Right cardiac atrium (tissue), 5 donors: ENCODE measurements at regions not wholly inside any gene's neighbourhood (a gene's known extent, or its start where the extent isn't known, plus 50 kb on each side); places are given as distances from the start of the nearest gene placed in this dataset.

Source experiments
- ATAC-seq, 2 donors: fragments of 200-7000 bp; cut with Tn5 transposase; one replicate each; pipeline versions ENCODE4 v1.8.0 to v1.9.1; 2020; ENCODE audit warnings: moderate library complexity in 2 of 2, mild to moderate bottlenecking in 1 of 2
- DNase-seq, 3 donors: peaks; one replicate each; pipeline ENCODE4 v3.0.0-alpha.2; 2020
- H3K27ac ChIP-seq: one replicate; pipeline ENCODE4 v1.5.1; 2013; ENCODE audit warnings: mild to moderate bottlenecking, low read length, control low read depth, moderate library complexity
- H3K27me3 ChIP-seq: one replicate; pipeline ENCODE4 v1.6.1; 2013; ENCODE audit not compliant: control insufficient read depth, insufficient read depth
- H3K4me1 ChIP-seq: one replicate; pipeline ENCODE4 v1.6.1; 2013; ENCODE audit warnings: low read length; ENCODE audit not compliant: control insufficient read depth, insufficient read depth
- H3K4me3 ChIP-seq: one replicate; pipeline ENCODE4 v1.5.1; 2013; ENCODE audit warnings: low read length, control low read depth
- H3K9me3 ChIP-seq: one replicate; pipeline ENCODE4 v1.6.1; 2013; ENCODE audit warnings: low read length; ENCODE audit not compliant: control insufficient read depth
- WGBS: extraction: QIAGEN DNeasy Blood & Tissue Kit; methylation state at CpG from one replicate; pipeline ENCODE4 v1.1.7; 2013; 5-methylcytosine and 5-hydroxymethylcytosine counted together
- intact Hi-C, 4 donors: fragments of 100-400 bp; cut with DNase I; formaldehyde crosslinking; loops; one replicate each; pipeline versions ENCODE4 v1.11.0 to v1.14.0; 2022 to 2023
- donor health status: healthy with polysubstance abuse.
- donor health status: DM: no; HTN: yes; CAD: no.
- donor health status: DM: no; HTN: no; CAD: no.
- donor health status: DM: no; HTN: yes; CAD: no; lungs with severe emphysema.
- donor health status: DM: yes; HTN: yes; CAD: no.

DNA sequence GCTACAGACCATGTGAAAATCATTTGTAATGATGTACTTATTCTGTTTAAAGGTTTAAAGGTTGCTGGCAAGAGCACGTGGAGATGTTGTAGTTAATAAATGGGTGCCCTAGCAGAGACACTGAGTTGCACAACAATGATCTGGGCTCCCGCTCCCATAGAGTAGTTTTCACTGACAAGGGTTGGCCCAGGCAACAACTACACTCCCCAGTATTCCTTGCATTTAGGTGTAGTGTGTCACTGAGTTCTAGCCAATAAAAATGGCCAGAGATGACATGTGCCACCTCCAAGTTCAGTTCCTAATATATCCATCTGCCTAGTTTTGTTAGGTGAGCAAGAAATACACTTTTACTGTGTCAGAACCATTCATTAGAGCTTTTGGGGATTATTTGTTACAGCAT, 392.1 kb upstream of the MTPN start:
- 82% methylated on average over 2 of the region's 2 CpGs for WGBS
- intact Hi-C loops, result no loop called here
- Histone ChIP-seq H3K9me3 (no peaks in the 10 kb centered on the region), H3K27me3 (no peaks in the 10 kb centered on the region), H3K27ac (no peak overlapping the region), H3K4me3 (no peak overlapping the region), H3K4me1 (no peaks in the 10 kb centered on the region)
- no peak for DNase-seq
- ATAC-seq, result no peak

DNA sequence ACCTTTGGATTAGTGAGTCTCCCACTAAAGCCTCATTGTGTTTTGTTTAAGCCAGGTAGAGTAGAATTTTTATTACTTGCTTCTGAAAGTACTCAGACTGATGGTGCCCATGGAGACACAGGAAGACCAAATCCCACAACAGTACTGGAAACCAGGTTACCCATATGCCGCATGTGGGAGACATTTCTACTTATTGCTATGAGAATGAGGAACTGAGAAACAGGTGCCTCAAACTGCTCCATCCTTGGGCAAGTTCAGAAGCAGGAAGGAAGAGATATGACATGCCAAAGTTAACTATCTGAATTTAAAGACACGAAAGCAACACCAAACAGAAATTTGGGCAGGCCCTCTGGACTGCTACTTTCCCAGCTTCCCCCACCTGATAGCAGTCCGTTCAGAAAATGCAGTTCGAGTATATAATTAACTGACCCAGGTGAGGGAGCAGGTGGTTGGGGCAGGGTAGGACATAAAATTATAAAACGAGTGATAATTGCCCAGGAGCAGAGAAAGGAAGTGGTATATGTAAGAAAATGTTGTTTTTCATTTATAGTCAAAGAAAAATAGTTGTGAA, 382.3 kb upstream of the MTPN start:
- ATAC-seq (no peak), DNase-seq (no peak)
- 78% methylated on average over 5 of the region's 5 CpGs for WGBS
- no peaks in the 10 kb centered on the region for H3K27me3 ChIP-seq
- no peaks in the 10 kb centered on the region for H3K9me3 ChIP-seq
- no peak overlapping the region for H3K4me3 ChIP-seq
- H3K27ac ChIP-seq, result no peak overlapping the region
- H3K4me1 ChIP-seq, result no peaks in the 10 kb centered on the region
- intact Hi-C loops, result no loop called here

DNA sequence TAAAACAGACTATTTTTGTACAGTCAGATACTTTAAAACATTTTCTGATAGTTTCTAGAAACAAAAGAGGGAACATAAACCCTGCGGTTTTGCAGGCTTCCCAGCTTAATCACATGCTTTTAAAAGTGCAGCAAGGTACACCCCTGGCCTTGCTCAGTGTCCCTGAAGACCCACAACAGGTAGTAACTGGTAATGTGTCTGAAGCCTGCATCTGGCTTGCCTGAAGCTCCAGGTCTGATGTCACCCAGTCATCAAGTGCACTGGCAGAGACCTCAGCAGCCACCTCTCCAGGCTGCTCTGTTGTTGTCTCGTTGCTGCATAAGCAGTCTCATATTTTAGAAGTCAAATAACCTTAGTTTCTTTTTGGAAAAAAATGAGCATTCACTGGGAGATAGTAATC, 376.1 kb upstream of the MTPN start:
- Histone ChIP-seq H3K27me3 (no peaks in the 10 kb centered on the region), H3K9me3 (no peaks in the 10 kb centered on the region), H3K4me1 (no peaks in the 10 kb centered on the region), H3K27ac (no peak overlapping the region), H3K4me3 (no peak overlapping the region)
- 67% methylated on average over 2 of the region's 2 CpGs for WGBS
- no peak for DNase-seq
- no peak for ATAC-seq
- intact Hi-C loops, result no loop called here

DNA sequence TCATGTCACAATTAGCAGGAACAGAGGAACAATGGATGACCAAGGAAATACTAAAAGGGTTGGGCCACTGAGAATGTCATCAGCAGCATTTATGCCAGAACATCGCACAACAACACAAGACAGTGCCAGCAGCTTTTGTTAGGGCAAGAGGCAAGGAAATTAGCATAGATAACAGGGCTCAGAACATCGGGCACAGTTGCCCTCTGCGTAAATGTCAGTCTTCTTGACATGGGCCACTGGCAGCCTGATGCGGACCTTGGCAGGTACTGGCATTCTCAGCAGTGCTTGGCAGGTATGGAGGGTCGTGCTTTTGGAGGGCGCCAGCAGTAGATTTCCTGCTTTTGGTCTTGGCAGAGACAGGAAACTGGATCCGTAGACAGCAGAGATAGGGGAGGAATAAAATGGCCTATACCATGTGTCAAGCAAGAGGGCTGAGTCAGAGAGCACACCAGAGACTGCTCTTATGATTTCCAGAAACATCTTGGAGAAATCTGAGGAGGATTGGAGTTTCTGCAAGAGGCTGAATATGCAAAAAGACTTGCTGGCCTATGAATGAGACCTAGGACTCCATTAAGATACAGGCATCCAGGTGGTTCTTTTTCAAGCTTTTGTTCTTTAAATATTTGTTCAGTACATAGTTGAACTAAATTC, 371.5 kb upstream of the MTPN start:
- 52% methylated on average over 7 of the region's 7 CpGs for WGBS
- no peaks in the 10 kb centered on the region for H3K4me1 ChIP-seq
- H3K27me3 ChIP-seq, result no peaks in the 10 kb centered on the region
- ATAC-seq (no peak), DNase-seq (no peak)
- intact Hi-C loops, result no loop called here
- H3K27ac ChIP-seq, result no peak overlapping the region
- H3K9me3 ChIP-seq, result no peaks in the 10 kb centered on the region
- no peak overlapping the region for H3K4me3 ChIP-seq

DNA sequence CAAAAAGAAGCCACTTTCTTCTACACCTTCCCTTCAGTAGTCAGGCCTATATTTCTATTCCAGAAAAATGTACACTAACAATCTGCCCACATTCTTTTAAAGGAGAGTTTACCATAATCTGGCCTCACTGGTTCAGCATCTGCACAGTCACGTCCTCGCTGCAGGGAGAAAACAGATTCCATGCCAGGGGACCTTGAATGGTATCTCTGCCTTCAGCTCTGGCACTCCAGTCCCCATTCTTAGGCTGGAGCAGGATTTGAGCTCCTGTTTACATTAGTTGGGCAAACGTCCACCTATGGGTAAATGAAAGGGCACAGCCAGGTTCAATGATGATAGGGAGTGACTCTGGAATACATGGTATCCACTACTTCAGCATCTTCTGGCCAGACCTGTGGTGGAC, 371.0 kb upstream of the MTPN start:
- intact Hi-C loops, result no loop called here
- DNase-seq, result no peak
- no peak overlapping the region for H3K4me3 ChIP-seq
- 71% methylated on average over 3 of the region's 3 CpGs for WGBS
- no peak for ATAC-seq
- no peak overlapping the region for H3K27ac ChIP-seq
- H3K4me1 ChIP-seq, result no peaks in the 10 kb centered on the region
- no peaks in the 10 kb centered on the region for H3K27me3 ChIP-seq
- no peaks in the 10 kb centered on the region for H3K9me3 ChIP-seq

DNA sequence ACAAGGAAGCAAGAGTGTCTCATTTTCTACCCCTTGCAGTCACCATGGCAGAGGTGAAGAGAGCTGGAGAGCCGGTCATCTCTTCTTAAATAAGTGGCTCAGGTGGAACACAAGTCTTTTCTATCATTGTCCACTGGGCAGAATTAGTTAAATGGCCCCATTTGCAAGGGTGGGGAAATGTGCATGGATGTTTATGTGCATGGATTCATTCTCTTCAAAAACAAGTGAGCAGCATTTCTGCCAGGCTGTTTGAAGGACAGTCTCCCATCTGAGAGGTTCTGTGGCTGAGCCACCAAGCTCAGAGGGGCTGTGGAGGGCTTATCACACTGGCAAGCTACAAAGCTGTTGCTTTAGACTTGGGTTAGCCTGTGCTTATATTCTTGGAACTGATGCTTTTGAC, 370.3 kb upstream of the MTPN start:
- no peak overlapping the region for H3K4me3 ChIP-seq
- intact Hi-C loops, result no loop called here
- ATAC-seq (no peak), DNase-seq (no peak)
- H3K27me3 ChIP-seq, result no peaks in the 10 kb centered on the region
- H3K4me1 ChIP-seq, result no peaks in the 10 kb centered on the region
- no peaks in the 10 kb centered on the region for H3K9me3 ChIP-seq
- no peak overlapping the region for H3K27ac ChIP-seq
- WGBS, result 87% methylated on average over 1 of the region's 1 CpG

DNA sequence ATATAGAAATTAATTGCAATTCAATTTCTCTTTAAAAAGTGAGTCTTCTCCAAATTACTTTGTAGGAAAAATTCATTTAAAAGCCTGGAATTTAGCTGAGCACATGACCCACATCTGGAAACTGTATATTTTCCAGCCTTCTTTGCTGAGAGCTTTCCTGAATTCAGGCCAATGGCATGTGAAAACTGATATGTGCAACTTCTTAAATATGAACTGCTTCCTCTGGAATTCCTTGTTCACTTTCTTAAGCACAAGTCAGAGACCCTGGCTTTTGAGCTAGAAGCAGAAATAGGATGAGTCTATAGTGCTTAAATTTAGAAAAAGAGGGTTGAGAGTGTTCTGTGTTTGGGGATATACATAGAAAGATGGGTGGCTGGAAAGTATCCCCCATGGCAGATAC, 365.1 kb upstream of the MTPN start:
- intact Hi-C loops, result no loop called here
- no peaks in the 10 kb centered on the region for H3K9me3 ChIP-seq
- no peaks in the 10 kb centered on the region for H3K4me1 ChIP-seq
- DNase-seq (no peak), ATAC-seq (no peak)
- no peak overlapping the region for H3K27ac ChIP-seq
- H3K4me3 ChIP-seq, result no peak overlapping the region
- no peaks in the 10 kb centered on the region for H3K27me3 ChIP-seq

DNA sequence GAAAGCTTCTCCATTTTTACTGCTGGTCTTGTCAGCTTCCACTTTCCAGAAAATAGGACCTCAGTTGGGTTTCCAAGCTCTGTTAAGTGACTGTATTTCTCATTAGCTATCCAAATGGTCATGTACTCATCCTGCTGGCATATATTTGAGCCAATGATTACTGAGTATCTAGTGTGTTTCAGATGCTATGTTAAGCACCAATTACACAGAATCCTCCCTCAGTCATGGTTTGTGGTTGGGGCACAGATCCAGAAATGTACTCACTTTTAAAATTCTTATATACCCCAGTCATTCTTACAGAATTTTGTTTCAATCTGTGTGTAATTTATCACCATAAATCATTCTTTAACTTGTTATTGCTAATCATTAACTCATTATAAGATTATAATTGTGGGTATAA, 362.3 kb upstream of the MTPN start:
- Histone ChIP-seq H3K27me3 (no peaks in the 10 kb centered on the region), H3K9me3 (no peaks in the 10 kb centered on the region), H3K4me3 (no peak overlapping the region), H3K4me1 (no peaks in the 10 kb centered on the region), H3K27ac (no peak overlapping the region)
- no peak for DNase-seq
- no peak for ATAC-seq
- intact Hi-C loops, result no loop called here

DNA sequence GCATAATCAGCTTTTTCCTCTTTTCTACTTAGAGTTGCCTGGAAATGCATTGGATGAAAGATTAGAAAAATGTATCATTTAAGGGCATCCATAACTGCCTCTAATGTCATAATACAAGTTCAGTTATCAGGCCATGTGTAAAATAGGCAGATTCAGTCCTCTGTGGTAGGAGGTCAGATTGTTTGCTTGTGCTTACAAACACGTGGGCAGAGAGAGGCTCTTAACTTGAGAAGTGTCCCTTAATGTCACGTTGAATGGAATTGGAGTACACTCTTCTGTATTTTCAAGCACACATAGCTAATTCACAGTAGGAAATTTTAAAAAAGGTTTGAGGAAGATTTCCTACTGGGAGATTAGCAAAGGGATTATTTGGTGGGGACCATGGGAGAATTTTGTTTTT, 359.8 kb upstream of the MTPN start:
- Histone ChIP-seq H3K27me3 (no peaks in the 10 kb centered on the region), H3K9me3 (no peaks in the 10 kb centered on the region), H3K4me1 (no peaks in the 10 kb centered on the region), H3K27ac (no peak overlapping the region), H3K4me3 (no peak overlapping the region)
- WGBS, result 45% methylated on average over 2 of the region's 2 CpGs
- intact Hi-C loops, result no loop called here
- DNase-seq (no peak), ATAC-seq (no peak)

DNA sequence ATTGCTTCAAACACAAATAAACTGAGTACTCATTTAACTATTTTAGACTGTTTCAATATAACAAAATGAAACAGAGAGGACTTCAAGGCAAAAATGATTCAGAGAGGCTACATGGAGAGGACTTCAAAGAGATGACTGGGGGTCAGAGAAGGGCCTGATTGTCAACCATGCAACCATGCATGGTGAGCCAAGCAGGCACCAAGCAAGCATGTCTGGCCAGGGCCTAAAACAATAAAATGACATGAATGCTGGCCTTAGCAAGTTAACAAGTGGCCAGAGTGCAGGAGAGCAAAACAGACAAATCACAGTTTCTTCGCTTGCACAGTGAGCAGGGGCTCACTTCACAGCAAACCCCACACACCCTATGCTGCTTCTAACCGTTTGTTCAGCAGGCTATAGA, 356.5 kb upstream of the MTPN start:
- no peak overlapping the region for H3K4me3 ChIP-seq
- 86% methylated on average over 2 of the region's 2 CpGs for WGBS
- intact Hi-C loops, result no loop called here
- H3K4me1 ChIP-seq, result no peaks in the 10 kb centered on the region
- ATAC-seq, result no peak
- no peak overlapping the region for H3K27ac ChIP-seq
- DNase-seq, result no peak
- H3K9me3 ChIP-seq, result no peaks in the 10 kb centered on the region
- H3K27me3 ChIP-seq, result no peaks in the 10 kb centered on the region

DNA sequence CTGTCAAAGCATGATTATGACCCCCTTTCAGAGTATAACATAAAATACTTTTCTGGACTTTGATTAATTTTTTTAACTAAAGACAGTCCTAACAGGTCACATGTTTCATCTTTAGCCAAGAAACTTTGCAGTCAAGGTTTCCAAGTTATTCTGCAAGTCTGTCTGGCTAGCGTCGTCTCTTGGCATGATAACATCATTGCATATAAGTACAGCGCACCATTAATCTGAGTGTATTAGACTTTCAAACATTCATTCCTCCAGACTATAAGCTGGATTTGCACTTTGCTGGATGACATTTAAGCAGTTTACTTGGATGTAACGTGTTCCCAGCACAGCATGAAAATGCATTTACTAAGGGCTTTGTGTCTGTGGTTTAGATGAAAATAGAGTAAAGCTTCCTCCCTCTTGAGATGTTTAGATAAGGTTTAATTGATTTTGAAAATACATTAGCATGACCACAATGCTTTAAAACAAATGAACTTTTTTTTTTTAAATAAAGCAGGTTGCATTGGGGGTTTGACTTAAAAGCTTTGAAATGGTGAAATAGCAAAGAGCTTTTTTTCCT, 349.0 kb upstream of the MTPN start:
- no peaks in the 10 kb centered on the region for H3K9me3 ChIP-seq
- H3K4me1 ChIP-seq, result no peaks in the 10 kb centered on the region
- intact Hi-C loops, result no loop called here
- H3K27me3 ChIP-seq, result no peaks in the 10 kb centered on the region
- no peak overlapping the region for H3K27ac ChIP-seq
- ATAC-seq (no peak), DNase-seq (no peak)
- 26% methylated on average over 4 of the region's 4 CpGs for WGBS
- H3K4me3 ChIP-seq, result no peak overlapping the region

DNA sequence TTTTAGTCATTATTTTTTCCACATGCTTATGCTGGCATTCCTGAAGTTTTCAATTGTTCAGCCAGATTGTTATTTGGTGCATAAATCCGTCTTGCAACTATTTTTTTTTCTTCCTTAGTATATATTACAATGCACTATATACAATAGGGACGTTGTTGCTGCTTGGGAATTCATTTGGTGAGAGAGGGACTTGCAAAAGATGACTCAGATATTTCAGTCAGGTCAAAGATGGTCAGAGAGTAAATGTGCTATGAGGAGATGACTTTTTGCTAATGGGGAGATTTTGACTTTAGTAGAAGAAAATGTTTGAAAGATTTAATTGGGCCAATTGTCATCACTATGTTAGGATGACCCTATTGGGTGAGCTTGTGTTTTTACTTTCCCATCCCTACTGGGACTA, 348.4 kb upstream of the MTPN start:
- no peak overlapping the region for H3K4me3 ChIP-seq
- 30% methylated on average over 2 of the region's 2 CpGs for WGBS
- DNase-seq (no peak), ATAC-seq (no peak)
- no peaks in the 10 kb centered on the region for H3K9me3 ChIP-seq
- intact Hi-C loops, result no loop called here
- no peak overlapping the region for H3K27ac ChIP-seq
- H3K27me3 ChIP-seq, result no peaks in the 10 kb centered on the region
- H3K4me1 ChIP-seq, result no peaks in the 10 kb centered on the region
